GM12875 (cell line): ENCODE measurements at regions not wholly inside any gene's neighbourhood (a gene's known extent, or its start where the extent isn't known, plus 50 kb on each side); places are given as distances from the start of the nearest gene placed in this dataset.
A peak's percentile ranks its signal among the peaks of the same experiment; 100 is the strongest.

Source experiments
- H3K4me3 ChIP-seq: one replicate; pipeline ENCODE4 v1.5.1; 2011; ENCODE audit warnings: low read depth, low read length, control low read depth
- CTCF ChIP-seq: IDR thresholded peaks from 2 replicates; pipeline ENCODE4 v1.5.1; 2011; ENCODE audit warnings: low read depth, mild to moderate bottlenecking, control low read depth, inconsistent platforms, low read length, moderate library complexity, borderline replicate concordance; ENCODE audit not compliant: insufficient read depth

DNA sequence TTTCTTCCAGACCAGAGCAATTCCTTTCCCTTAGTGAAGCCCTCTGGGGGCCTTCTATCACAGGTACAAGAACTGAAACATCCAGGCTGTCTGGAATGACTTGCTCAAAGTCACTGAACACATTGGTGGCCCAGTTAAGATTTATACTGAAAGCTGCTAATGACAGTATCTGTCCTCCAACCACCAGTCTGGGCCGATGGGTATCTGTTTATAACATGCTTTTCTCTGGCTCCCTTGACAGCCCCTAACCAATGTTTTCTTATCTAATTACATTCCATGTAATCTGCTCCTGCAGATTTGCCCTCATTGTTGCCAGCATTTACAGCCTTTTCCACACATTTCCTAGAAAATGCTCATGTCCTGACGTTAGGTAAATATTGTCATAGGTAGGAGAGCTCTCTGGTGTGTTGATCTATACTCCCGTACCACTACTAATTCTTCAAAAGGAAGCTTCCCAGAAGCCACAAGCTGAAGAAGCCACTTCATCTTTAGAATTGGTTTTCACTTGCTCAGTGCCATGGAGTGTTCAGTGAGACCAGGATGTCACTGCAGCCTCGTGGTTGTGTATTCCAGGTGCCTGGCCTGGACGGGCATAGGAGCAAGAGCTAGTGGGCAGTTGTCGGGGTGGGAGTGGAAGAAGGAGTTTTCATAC lies 163.9 kb downstream of the TSEN15 start:
- no peak for TF ChIP-seq CTCF
- no peak overlapping the region for H3K4me3 ChIP-seq

DNA sequence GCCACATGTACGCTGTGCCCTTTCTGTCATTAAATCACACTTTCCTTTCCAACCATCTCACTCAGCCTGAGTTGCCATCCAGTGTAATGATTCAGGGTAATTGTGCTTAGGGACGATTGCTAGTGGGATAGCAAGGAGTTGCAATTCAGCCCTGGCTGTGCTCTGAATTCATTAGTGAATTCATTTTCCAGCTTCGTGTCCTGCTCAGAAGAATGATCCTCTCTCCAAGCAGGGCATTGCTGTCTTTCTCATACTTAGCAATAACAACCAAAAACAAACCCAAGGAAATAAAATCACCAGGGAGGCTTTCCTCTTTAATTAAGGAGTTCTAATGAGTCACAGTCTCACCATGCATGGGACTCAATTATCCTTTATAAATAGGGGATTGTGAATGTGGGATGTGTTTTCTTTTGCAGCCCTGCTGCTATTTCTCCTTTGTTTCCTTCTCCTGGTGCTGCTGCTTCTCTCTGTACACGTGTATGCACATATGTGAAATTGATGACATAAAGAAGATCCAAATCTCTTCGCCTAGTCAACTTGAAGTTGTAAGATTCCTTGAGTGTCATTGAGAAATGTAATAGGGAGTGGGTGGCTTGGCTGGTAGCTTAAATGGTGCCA lies 167.0 kb downstream of the TSEN15 start:
- no peak overlapping the region for H3K4me3 ChIP-seq
- no peak for TF ChIP-seq CTCF

GRCh38 chr1:184219414-184219813 lies 167.4 kb upstream of the C1orf21 start:
- TF ChIP-seq CTCF, result no peak
- H3K4me3 ChIP-seq, result no peak overlapping the region

DNA sequence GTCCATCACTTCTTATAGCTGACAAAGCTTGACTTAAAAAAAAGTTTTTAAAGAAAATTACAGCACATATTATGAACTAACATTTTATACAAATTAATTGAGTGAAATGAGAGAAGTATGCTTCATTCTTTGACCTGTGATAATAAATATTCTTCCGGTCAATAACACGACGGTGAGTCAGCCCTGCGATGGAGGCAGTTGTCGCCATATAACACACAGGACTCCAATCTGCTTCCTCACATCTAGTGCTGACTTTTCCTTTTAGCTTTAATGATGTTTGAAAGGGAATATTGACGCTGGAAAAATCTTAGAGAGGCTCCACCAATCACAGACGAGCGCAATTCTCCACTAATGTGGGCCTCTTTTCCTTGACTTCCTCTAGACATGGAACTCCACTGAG lies 166.9 kb upstream of the C1orf21 start:
- TF ChIP-seq CTCF, result no peak
- no peak overlapping the region for H3K4me3 ChIP-seq

GRCh38 chr1:184221087-184221486 lies 165.7 kb upstream of the C1orf21 start:
- TF ChIP-seq CTCF, result no peak
- H3K4me3 ChIP-seq, result no peak overlapping the region

DNA sequence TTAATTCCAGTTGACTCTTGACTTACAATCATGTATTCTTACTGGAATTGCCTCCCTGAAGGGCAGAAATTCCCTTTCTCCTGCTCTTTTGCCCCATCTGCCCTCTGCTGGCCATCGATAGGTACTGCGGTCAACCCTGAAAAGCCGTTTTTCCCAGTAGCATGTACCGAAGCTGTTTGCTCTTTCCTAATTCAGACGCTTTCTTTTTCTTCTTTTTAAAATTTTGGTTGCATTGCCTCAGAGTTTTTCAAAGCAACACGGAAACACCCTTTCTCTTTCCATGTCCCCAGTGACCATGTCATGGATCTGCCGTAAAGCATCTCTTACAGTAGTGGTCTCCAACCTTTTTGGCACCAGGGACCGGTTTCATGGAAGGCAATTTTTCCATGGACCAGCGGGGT lies 164.2 kb upstream of the C1orf21 start:
- TF ChIP-seq CTCF, result peak; percentile 83
- no peak overlapping the region for H3K4me3 ChIP-seq

DNA sequence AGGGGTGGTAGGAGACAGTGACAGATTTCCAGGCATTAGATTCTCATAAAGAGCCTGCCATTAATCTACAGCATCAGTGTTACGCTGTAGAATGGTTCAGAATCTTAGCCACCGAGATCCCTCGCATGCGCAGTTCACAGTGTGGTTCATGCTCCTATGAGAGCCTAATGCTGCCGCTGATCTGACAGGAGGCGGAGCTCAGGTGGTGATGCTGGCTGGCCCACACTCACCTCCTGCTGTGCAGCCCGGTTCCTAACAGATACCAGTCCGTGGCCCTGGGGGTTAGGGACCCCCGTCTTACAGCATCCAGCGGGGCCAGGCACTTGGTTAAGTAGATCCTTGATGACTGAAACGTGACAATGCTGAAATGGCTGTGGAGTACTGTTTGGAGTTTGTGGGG lies 163.6 kb upstream of the C1orf21 start:
- TF ChIP-seq CTCF, result no peak
- H3K4me3 ChIP-seq, result no peak overlapping the region
